C4-2B (cell line): ENCODE measurements at regions not wholly inside any gene's neighbourhood (a gene's known extent, or its start where the extent isn't known, plus 50 kb on each side); places are given as distances from the start of the nearest gene placed in this dataset.

Experiments used
- H3K27ac ChIP-seq: fragments of 450-650 bp; 2 replicates; pipeline ENCODE4 v1.5.1; 2017
- ZFX ChIP-seq: fragments of 450-650 bp; IDR thresholded peaks from 2 replicates; pipeline ENCODE4 v1.6.1; 2017
- TF ChIP-seq, protein P1 (sequence below): fragments of 450-650 bp; conservative IDR thresholded peaks from 2 replicates; pipeline ENCODE4 v1.5.1; 2017; ENCODE audit warnings: mild to moderate bottlenecking

DNA sequence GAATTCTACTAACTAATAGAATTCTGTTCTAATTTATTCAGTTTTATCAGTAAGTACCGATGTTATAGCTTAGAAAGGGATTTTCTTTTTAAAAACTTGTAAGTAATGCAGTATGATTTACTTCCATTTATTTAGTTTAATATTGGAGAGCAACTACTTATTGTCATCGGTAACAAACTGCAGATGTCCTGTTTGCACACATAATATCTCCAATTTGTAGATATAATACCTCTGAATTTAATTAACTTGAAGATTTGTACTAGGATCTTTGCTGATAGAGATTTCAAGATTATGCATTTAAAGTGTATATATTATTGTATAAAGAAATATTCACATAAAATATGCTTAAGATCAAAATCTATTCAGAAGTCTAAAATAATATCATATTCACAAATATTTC lies 356.7 kb downstream of the PCDH17 start:
- H3K27ac ChIP-seq, result no peak overlapping the region

DNA sequence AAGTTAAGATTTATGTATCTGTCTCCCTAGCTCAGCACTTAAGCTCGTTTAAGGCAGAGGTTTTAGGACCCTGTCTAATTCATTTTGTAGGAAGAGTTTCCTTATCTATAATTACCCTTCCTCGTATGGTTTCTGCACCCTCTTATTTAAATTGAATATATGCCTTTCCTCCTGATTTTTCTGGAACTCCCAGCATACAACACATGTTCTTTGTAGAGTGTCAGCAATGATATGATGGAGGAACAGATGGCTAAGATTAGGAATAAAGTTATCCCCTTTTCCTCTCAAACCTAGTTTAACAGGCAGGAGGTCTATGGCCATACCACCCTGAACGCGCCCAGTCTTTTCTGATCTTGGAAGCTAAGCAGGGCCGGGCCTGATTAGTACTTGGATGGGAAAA lies 359.5 kb downstream of the PCDH17 start:
- no peak overlapping the region for H3K27ac ChIP-seq
- TF ChIP-seq ZFX, result no peak
- TF ChIP-seq, protein P1, sequence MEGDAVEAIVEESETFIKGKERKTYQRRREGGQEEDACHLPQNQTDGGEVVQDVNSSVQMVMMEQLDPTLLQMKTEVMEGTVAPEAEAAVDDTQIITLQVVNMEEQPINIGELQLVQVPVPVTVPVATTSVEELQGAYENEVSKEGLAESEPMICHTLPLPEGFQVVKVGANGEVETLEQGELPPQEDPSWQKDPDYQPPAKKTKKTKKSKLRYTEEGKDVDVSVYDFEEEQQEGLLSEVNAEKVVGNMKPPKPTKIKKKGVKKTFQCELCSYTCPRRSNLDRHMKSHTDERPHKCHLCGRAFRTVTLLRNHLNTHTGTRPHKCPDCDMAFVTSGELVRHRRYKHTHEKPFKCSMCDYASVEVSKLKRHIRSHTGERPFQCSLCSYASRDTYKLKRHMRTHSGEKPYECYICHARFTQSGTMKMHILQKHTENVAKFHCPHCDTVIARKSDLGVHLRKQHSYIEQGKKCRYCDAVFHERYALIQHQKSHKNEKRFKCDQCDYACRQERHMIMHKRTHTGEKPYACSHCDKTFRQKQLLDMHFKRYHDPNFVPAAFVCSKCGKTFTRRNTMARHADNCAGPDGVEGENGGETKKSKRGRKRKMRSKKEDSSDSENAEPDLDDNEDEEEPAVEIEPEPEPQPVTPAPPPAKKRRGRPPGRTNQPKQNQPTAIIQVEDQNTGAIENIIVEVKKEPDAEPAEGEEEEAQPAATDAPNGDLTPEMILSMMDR, result no peak

More for the DNA sequence above, 356.7 kb downstream of the PCDH17 start:
- TF ChIP-seq ZFX, result no peak

DNA sequence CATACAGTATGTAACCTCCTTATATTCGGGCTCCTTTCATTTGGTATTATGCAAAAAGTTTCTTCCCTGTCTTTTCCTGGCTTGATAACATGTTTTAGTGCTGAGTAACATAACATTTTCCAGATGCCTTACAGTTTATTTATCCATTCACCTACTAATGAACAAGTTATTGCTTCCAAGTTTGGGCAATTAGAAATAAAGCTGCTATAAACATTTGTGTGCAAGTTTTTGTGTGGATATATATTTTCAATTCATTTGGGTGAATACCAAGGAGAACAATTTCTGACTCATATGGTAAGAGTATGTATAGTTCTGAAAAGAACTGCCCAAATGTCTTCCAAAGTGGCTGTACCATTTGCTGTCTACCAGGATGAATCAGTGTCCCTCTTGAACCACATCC lies 360.9 kb downstream of the PCDH17 start:
- H3K27ac ChIP-seq, result no peak overlapping the region

DNA sequence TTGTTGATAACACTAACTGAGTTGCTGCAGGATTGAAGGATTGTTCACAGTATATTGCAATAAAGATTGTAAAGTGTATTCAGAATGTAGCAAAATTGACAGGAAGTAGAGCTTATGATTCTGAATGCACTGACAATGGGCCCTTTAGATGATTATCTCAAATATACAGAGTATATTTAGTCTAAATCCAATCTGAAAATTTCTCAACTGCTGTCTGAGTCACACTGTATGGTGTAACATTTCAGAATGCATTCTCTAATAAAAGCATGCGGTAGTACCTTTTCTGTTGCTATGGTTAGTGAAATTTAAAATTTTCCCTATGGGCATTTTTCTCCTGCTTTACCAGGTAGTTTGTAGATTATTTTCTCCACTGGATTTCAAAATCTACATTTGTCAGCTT lies 365.2 kb downstream of the PCDH17 start:
- H3K27ac ChIP-seq, result no peak overlapping the region
- TF ChIP-seq ZFX, result no peak
- TF ChIP-seq, protein P1, result no peak

More for the DNA sequence above, 360.9 kb downstream of the PCDH17 start:
- TF ChIP-seq, protein P1, result no peak
- no peak for TF ChIP-seq ZFX

DNA sequence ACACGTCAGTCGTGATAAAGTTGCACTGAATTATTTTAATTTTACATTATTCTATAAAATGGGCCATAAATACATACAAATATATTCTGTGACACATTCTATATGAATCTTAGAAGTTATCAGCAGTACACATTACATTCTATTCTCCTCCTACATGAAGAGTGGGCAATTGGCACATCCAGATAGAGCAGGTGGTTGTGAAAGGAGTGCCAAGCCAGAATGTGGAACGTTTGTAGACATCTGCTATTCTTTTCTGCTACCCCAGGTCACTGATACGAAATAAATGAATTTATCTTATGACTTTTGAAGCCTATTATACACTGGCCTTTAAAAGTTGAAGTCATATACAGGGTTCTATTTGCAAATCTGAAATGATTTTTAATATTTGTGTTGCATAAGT lies 373.2 kb downstream of the PCDH17 start:
- TF ChIP-seq, protein P1, result no peak
- TF ChIP-seq ZFX, result no peak
- no peak overlapping the region for H3K27ac ChIP-seq

DNA sequence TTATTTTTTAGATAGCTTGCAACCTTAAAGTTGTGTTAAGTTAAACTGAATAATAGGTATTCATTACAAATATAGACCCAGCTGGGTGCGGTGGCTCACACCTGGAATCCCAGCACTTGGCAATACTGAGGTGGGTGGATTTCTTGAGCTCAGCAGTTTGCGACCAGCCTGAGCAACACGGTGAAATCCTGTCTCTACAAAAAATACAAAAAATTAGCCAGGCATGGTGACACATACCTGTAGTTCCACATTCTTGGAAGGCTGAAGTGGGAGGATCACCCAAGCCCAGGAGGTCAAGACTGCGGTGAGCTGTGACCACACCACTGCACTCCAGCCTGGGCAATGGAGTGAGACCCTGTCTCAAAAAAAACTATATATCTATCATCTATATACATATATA lies 386.5 kb downstream of the PCDH17 start:
- TF ChIP-seq ZFX, result no peak
- TF ChIP-seq, protein P1, result no peak
- no peak overlapping the region for H3K27ac ChIP-seq

DNA sequence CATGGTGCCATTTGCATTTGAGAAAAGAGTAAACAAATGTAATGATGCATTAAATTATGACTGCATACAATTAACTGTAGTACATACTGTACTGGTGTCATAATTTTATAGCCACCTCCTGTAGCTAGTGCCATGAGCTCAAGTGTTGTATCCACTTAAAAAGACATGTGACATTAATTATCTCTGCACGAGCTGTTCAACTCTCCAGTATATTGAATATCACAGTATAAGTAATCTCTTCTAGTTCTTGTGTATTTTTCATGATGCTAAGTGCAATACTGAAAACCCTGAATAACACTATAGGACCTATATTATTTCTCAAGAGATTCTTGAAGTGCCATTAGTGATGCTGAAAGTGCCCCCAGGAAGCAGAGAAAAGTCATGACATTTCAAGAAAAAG lies 387.3 kb downstream of the PCDH17 start:
- H3K27ac ChIP-seq, result no peak overlapping the region
- no peak for TF ChIP-seq ZFX
- TF ChIP-seq, protein P1, result no peak

DNA sequence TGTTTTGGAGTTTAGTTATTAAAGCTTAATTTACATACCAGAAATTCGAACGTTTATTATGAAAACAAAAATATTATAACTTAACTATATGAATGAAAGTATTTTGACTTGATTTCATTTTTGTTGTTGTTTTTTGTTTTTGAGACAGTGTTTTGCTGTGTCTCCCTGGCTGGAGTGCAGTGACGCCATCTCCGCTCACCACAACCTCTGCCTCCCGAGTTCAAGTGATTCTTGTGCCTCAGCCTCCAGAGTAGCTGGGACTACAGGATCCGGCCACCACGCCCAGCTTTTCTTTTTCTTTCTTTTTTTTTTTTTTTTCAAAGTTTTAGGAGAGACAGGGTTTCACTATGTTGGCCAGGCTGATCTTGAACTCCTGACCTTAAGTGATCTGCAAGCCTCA lies 392.6 kb downstream of the PCDH17 start:
- H3K27ac ChIP-seq, result no peak overlapping the region
- TF ChIP-seq, protein P1, result no peak
- TF ChIP-seq ZFX, result no peak
